GM11168 (cell line): ENCODE measurements at regions not wholly inside any gene's neighbourhood (a gene's known extent, or its start where the extent isn't known, plus 50 kb on each side); places are given as distances from the start of the nearest gene placed in this dataset.
"Not testable (repeated sequence)": the region's sequence is repeated elsewhere in the genome, so short reads cannot be mapped to it uniquely, and the experiment has no call there.

Experiments used
- in situ Hi-C: fragments of 300-500 bp; cut with MboI; formaldehyde crosslinking; loops from one replicate; pipeline ENCODE4 v1.12.0; 2022; ENCODE audit warnings: low sequenced_read_pairs; ENCODE audit not compliant: unreplicated experiment

- in situ Hi-C loops: no loop called here
Measured at GRCh38 chr3:31198890-31199289, 304.4 kb upstream of the GADL1 start.

- in situ Hi-C loops: no loop called here
Measured at GRCh38 chr3:31203960-31204795, 309.7 kb upstream of the GADL1 start.

GRCh38 chr3:31204796-31205056 is 310.3 kb upstream of the GADL1 start:
- in situ Hi-C loops: not testable (repeated sequence)

- in situ Hi-C loops: no loop called here
Measured at GRCh38 chr3:31210068-31210645, 315.7 kb upstream of the GADL1 start.

- in situ Hi-C loops: no loop called here
Measured at GRCh38 chr3:31213869-31214486, 318.7 kb upstream of the STT3B start.

GRCh38 chr3:31218082-31218481 is 314.6 kb upstream of the STT3B start:
- in situ Hi-C loops: no loop called here

- in situ Hi-C loops: no loop called here
Measured at GRCh38 chr3:31219131-31219843, 313.4 kb upstream of the STT3B start.

- in situ Hi-C loops: no loop called here
Measured at GRCh38 chr3:31220431-31220830, 312.3 kb upstream of the STT3B start.

GRCh38 chr3:31223278-31223677 is 309.4 kb upstream of the STT3B start:
- in situ Hi-C loops: no loop called here

GRCh38 chr3:31224936-31225335 is 307.8 kb upstream of the STT3B start:
- in situ Hi-C loops: no loop called here

GRCh38 chr3:31225923-31226322 is 306.8 kb upstream of the STT3B start:
- in situ Hi-C loops: no loop called here

GRCh38 chr3:31226346-31226745 is 306.4 kb upstream of the STT3B start:
- in situ Hi-C loops: no loop called here

GRCh38 chr3:31227131-31227562 is 305.6 kb upstream of the STT3B start:
- in situ Hi-C loops: no loop called here

- in situ Hi-C loops: no loop called here
Measured at GRCh38 chr3:31230425-31231223, 302.1 kb upstream of the STT3B start.

- in situ Hi-C loops: no loop called here
Measured at GRCh38 chr3:31232055-31233025, 300.4 kb upstream of the STT3B start.

GRCh38 chr3:31234145-31234544 is 298.6 kb upstream of the STT3B start:
- in situ Hi-C loops: no loop called here

GRCh38 chr3:31235062-31235700 is 297.5 kb upstream of the STT3B start:
- in situ Hi-C loops: no loop called here

GRCh38 chr3:31237887-31238286 is 294.8 kb upstream of the STT3B start:
- in situ Hi-C loops: no loop called here

- in situ Hi-C loops: no loop called here
Measured at GRCh38 chr3:31240013-31240412, 292.7 kb upstream of the STT3B start.
